WTC11 (cell line): ENCODE measurements at regions not wholly inside any gene's neighbourhood (a gene's known extent, or its start where the extent isn't known, plus 50 kb on each side); places are given as distances from the start of the nearest gene placed in this dataset.

Experiments
- ATAC-seq: fragments of 200-7000 bp; cut with Tn5 transposase; 2 replicates; pipeline ENCODE4 v1.10.0; 2021; ENCODE audit warnings: mild to moderate bottlenecking, moderate library complexity
- CTCF ChIA-PET: fragments of 300-600 bp; sonication (Branson Sonifier 250); formaldehyde crosslinking; loops from one replicate; lab custom pipeline; 2021; ENCODE audit warnings: antibody characterized with exemption; lab: Charles Lee
- POLR2A ChIA-PET: fragments of 350-600 bp; sonication (Branson Sonifier 250); formaldehyde crosslinking; loops from one replicate; lab custom pipeline; 2021; ENCODE audit warnings: antibody characterized with exemption; lab: Charles Lee
- DNase-seq: peaks from one replicate; pipeline ENCODE4 v3.0.0; 2021; ENCODE audit warnings: low spot score
- H3K27ac Mint-ChIP-seq: 2 replicates; pipeline ENCODE4 v1.8.0; 2021; ENCODE audit warnings: mixed read lengths
- H3K27me3 Mint-ChIP-seq: 2 replicates; pipeline ENCODE4 v1.8.0; 2021; ENCODE audit warnings: low read depth, mild to moderate bottlenecking, moderate library complexity, mixed read lengths
- H3K36me3 Mint-ChIP-seq: 2 replicates; pipeline ENCODE4 v1.8.0; 2021; ENCODE audit warnings: mixed read lengths
- H3K4me1 Mint-ChIP-seq: 2 replicates; pipeline ENCODE4 v1.8.0; 2022; ENCODE audit warnings: mixed read lengths
- H3K4me3 Mint-ChIP-seq: 2 replicates; pipeline ENCODE4 v1.8.0; 2021; ENCODE audit warnings: mild to moderate bottlenecking, moderate library complexity, mixed read lengths
- H3K9me3 Mint-ChIP-seq: 2 replicates; pipeline ENCODE4 v1.8.0; 2021; ENCODE audit warnings: mixed read lengths
- CDX4 ChIP-seq: fragments of 250-450 bp; sonication (Bioruptor Pico); IDR thresholded peaks from 2 replicates; pipeline ENCODE4 v1.9.0; 2021; ENCODE audit warnings: moderate library complexity, mild to moderate bottlenecking, inconsistent platforms, borderline replicate concordance
- CREM ChIP-seq: sonication (generic); formaldehyde crosslinking; IDR thresholded peaks from 2 replicates; pipeline ENCODE4 v1.8.1; 2022; ENCODE audit warnings: mild to moderate bottlenecking, missing genetic modification reagents, moderate library complexity
- FOXP4 ChIP-seq: sonication (generic); formaldehyde crosslinking; IDR thresholded peaks from 2 replicates; pipeline ENCODE4 v1.8.0; 2022; ENCODE audit warnings: mild to moderate bottlenecking, missing genetic modification reagents
- GTF2I ChIP-seq: fragments of 250-450 bp; sonication (Bioruptor Pico); conservative IDR thresholded peaks from 2 replicates; pipeline ENCODE4 v1.4.0; 2021; ENCODE audit warnings: mild to moderate bottlenecking
- MLX ChIP-seq: sonication (generic); formaldehyde crosslinking; IDR thresholded peaks from 2 replicates; pipeline ENCODE4 v1.8.1; 2023; ENCODE audit warnings: mild to moderate bottlenecking, missing genetic modification reagents, moderate library complexity
- NFE2L1 ChIP-seq: sonication (generic); formaldehyde crosslinking; IDR thresholded peaks from 2 replicates; pipeline ENCODE4 v1.8.1; 2023; ENCODE audit warnings: missing genetic modification reagents
- RELA ChIP-seq: sonication (generic); formaldehyde crosslinking; IDR thresholded peaks from 2 replicates; pipeline ENCODE4 v1.8.1; 2022; ENCODE audit warnings: missing genetic modification reagents, mild to moderate bottlenecking, borderline replicate concordance
- RORB ChIP-seq: fragments of 250-450 bp; sonication (Bioruptor Pico); IDR thresholded peaks from 2 replicates; pipeline ENCODE4 v1.9.0; 2021; ENCODE audit warnings: mild to moderate bottlenecking
- SMAD4 ChIP-seq: sonication (generic); formaldehyde crosslinking; IDR thresholded peaks from 2 replicates; pipeline ENCODE4 v1.8.0; 2022; ENCODE audit warnings: mild to moderate bottlenecking, missing genetic modification reagents
- SOX15 ChIP-seq: fragments of 250-450 bp; sonication (Bioruptor Pico); IDR thresholded peaks from 2 replicates; pipeline ENCODE4 v1.9.0; 2021; ENCODE audit warnings: mild to moderate bottlenecking
- ZNF281 ChIP-seq: sonication (generic); formaldehyde crosslinking; IDR thresholded peaks from 2 replicates; pipeline ENCODE4 v1.8.0; 2023; ENCODE audit warnings: mild to moderate bottlenecking, missing genetic modification reagents
- ZNF423 ChIP-seq: fragments of 250-450 bp; sonication (Bioruptor Pico); IDR thresholded peaks from 2 replicates; pipeline ENCODE4 v2.1.2; 2022; ENCODE audit warnings: mild to moderate bottlenecking, moderate library complexity
- ZNF425 ChIP-seq: fragments of 250-450 bp; sonication (Bioruptor Pico); conservative IDR thresholded peaks from 2 replicates; pipeline ENCODE4 v1.9.0; 2021; ENCODE audit warnings: mild to moderate bottlenecking
- ZNF671 ChIP-seq: fragments of 250-450 bp; sonication (Bioruptor Pico); IDR thresholded peaks from 2 replicates; pipeline ENCODE4 v1.8.0; 2021; ENCODE audit warnings: mild to moderate bottlenecking

- POLR2A ChIA-PET: no interaction called here
These were observed 267.8 kb upstream of the NCKAP5 start for GRCh38 chr2:133835821-133836619.

More at GRCh38 chr2:133835821-133836619, 267.8 kb upstream of the NCKAP5 start:
- Mint-ChIP-seq H3K27me3 (no peaks in the 10 kb centered on the region), H3K4me1 (no peaks in the 10 kb centered on the region), H3K9me3 (peaks cover 9% of the 10 kb centered on the region), H3K36me3 (no peaks in the 10 kb centered on the region), H3K4me3 (no peak overlapping the region), H3K27ac (no peak overlapping the region)
- TF ChIP-seq CDX4 (CRISPR knock-in tag) (no peak), CREM (CRISPR knock-in tag) (no peak), ZNF423 (CRISPR knock-in tag) (no peak), GTF2I (CRISPR knock-in tag) (no peak), ZNF425 (no peak), SOX15 (CRISPR knock-in tag) (no peak), ZNF671 (no peak), FOXP4 (CRISPR knock-in tag) (no peak), SMAD4 (CRISPR knock-in tag) (no peak), NFE2L1 (CRISPR knock-in tag) (no peak), RELA (CRISPR knock-in tag) (no peak), ZNF281 (CRISPR knock-in tag) (no peak), RORB (CRISPR knock-in tag) (no peak), MLX (CRISPR knock-in tag) (no peak)
- CTCF ChIA-PET: interaction anchor here (3.6 kb wide), 1 partner anchor 8 kb away, joined by 14 read pairs; no protein-coding TSS in a partner anchor
- ATAC-seq: no peak
- no peak for DNase-seq
